K562 (cell line): ENCODE measurements at regions not wholly inside any gene's neighbourhood (a gene's known extent, or its start where the extent isn't known, plus 50 kb on each side); places are given as distances from the start of the nearest gene placed in this dataset.

Experiments
- ATAC-seq: fragments of 200-7000 bp; cut with Tn5 transposase; 3 replicates; pipeline ENCODE4 v1.9.1; 2020; ENCODE audit warnings: moderate library complexity
- BruUV-seq: library from RNA; stranded (reverse); fragments of 400-500 nt; replicated peaks from 2 replicates; lab custom pipeline; 2021; lab: Mats Ljungman, UMichigan
- CTCF ChIA-PET: fragments of 300-600 bp; formaldehyde crosslinking; extraction: SDS; loops from one replicate; lab custom pipeline; 2021; ENCODE audit warnings: low intra/inter-chr PET ratio; lab: Yijun Ruan, JAX
- POLR2A ChIA-PET: fragments of 300-600, 350-650 bp; sonication (Branson Sonifier 250); formaldehyde crosslinking; extraction: SDS; loops from one replicate; lab custom pipeline; 2021; ENCODE audit warnings: antibody characterized with exemption, inconsistent platforms; lab: Yijun Ruan, JAX
- DNase-seq, 4 experiments: peaks; one replicate each; pipeline versions ENCODE4 v3.0.0 to v3.0.0-alpha.2; 2011 to 2018; ENCODE audit warnings: low spot score in 3 of 4, mixed read lengths in 3 of 4; ENCODE audit errors: extremely low read depth in 1 of 4
- FAIRE-seq: peaks from 2 replicates; lab custom pipeline; 2011; peaks lifted over from hg19 to GRCh38; lab: Jason Lieb, UNC
- H2AFZ ChIP-seq: 2 replicates; pipeline ENCODE4 v1.6.0; 2011; ENCODE audit warnings: low read depth, low read length, control low read depth, inconsistent platforms
- H3K27ac ChIP-seq: fragments of 200-600 bp; 3 replicates; pipeline ENCODE4 v1.8.0; 2011; ENCODE audit warnings: low read depth, mild to moderate bottlenecking, control low read depth, inconsistent platforms, low read length, moderate library complexity, mixed read lengths; ENCODE audit errors: extremely low read depth
- H3K27me3 ChIP-seq, 2 experiments: fragments of 300-600 bp in 1 of 2; 2 replicates in 1 of 2; 3 replicates in 1 of 2; pipeline versions ENCODE4 v1.6.0 to v1.8.0; 2011; ENCODE audit warnings: inconsistent platforms in 2 of 2, low read length in 2 of 2, mild to moderate bottlenecking in 1 of 2, mixed read lengths in 1 of 2, moderate library complexity in 1 of 2; ENCODE audit not compliant: control insufficient read depth in 2 of 2, insufficient read depth in 2 of 2
- H3K36me3 ChIP-seq: fragments of 300-600 bp; 3 replicates; pipeline ENCODE4 v1.8.0; 2011; ENCODE audit warnings: mild to moderate bottlenecking, low read length, inconsistent platforms; ENCODE audit not compliant: control insufficient read depth, insufficient read depth
- H3K4me1 ChIP-seq, 2 experiments: fragments of 200-600 bp in 1 of 2; replicated peaks in 1 of 2; 2 replicates in 1 of 2; 3 replicates in 1 of 2; pipeline versions ENCODE4 v1.5.1 to v1.8.0; 2011; ENCODE audit warnings: inconsistent platforms in 2 of 2, low read length in 2 of 2, mild to moderate bottlenecking in 1 of 2, mixed read lengths in 1 of 2, moderate library complexity in 1 of 2; ENCODE audit not compliant: control insufficient read depth in 2 of 2, insufficient read depth in 2 of 2
- H3K4me2 ChIP-seq: 2 replicates; pipeline ENCODE4 v1.6.1; 2011; ENCODE audit warnings: low read length, control low read depth, inconsistent platforms, mixed read lengths; ENCODE audit not compliant: insufficient read depth
- H3K4me3 ChIP-seq: fragments of 200-600 bp; sonication (generic), shearing (Covaris generic); 2 replicates; pipeline ENCODE4 v1.5.1; 2016; ENCODE audit warnings: control low read depth, inconsistent platforms
- H3K79me2 ChIP-seq: fragments of 200-600 bp; 3 replicates; pipeline ENCODE4 v1.8.0; 2011; ENCODE audit warnings: low read length, inconsistent platforms; ENCODE audit not compliant: control insufficient read depth, insufficient read depth
- H3K9ac ChIP-seq, 2 experiments: 2 replicates each; pipeline versions ENCODE4 v1.6.0 to v1.6.1; 2011; ENCODE audit warnings: low read depth in 2 of 2, low read length in 2 of 2, control low read depth in 1 of 2, inconsistent platforms in 1 of 2, mild to moderate bottlenecking in 1 of 2, mixed read lengths in 1 of 2; ENCODE audit not compliant: insufficient read depth in 1 of 2
- H3K9me1 ChIP-seq: one replicate; pipeline ENCODE4 v1.6.0; 2011; ENCODE audit warnings: inconsistent platforms, mild to moderate bottlenecking, low read length, moderate library complexity; ENCODE audit not compliant: control insufficient read depth, insufficient read depth
- H3K9me3 ChIP-seq: replicated peaks from 2 replicates; pipeline ENCODE4 v1.5.1; 2011; ENCODE audit warnings: low read depth, low read length, inconsistent platforms; ENCODE audit not compliant: control insufficient read depth, insufficient read depth
- H4K20me1 ChIP-seq: replicated peaks from 2 replicates; pipeline ENCODE4 v1.6.1; 2011; ENCODE audit warnings: low read length, inconsistent platforms, mixed read lengths; ENCODE audit not compliant: control insufficient read depth, insufficient read depth
- CREB3L1 ChIP-seq: fragments of 450-650 bp; IDR thresholded peaks from 2 replicates; pipeline ENCODE4 v1.6.1; 2014; ENCODE audit warnings: low read depth, mild to moderate bottlenecking, moderate library complexity, borderline replicate concordance
- DMBX1 ChIP-seq: fragments of 250-450 bp; sonication (Bioruptor Pico); IDR thresholded peaks from 2 replicates; pipeline ENCODE4 v1.8.0; 2022; ENCODE audit warnings: inconsistent platforms, mild to moderate bottlenecking, moderate library complexity, borderline replicate concordance
- DPF2 ChIP-seq: fragments of 450-650 bp; IDR thresholded peaks from 2 replicates; pipeline ENCODE4 v1.6.1; 2016
- EWSR1 ChIP-seq: fragments of 450-650 bp; IDR thresholded peaks from 2 replicates; pipeline ENCODE4 v1.6.1; 2018; ENCODE audit warnings: borderline replicate concordance, mild to moderate bottlenecking, low read depth, moderate library complexity; ENCODE audit not compliant: partially characterized antibody
- GTF2E2 ChIP-seq: fragments of 200-800 bp; sonication (Bioruptor generic); IDR thresholded peaks from 2 replicates; pipeline ENCODE4 v1.6.1; 2016; ENCODE audit warnings: missing genetic modification characterization, missing compliant biosample characterization
- HIVEP1 ChIP-seq: fragments of 250-450 bp; sonication (Bioruptor Pico); IDR thresholded peaks from 2 replicates; pipeline ENCODE4 v1.4.0; 2020; ENCODE audit warnings: mild to moderate bottlenecking
- HMGXB4 ChIP-seq: sonication (generic); formaldehyde crosslinking; IDR thresholded peaks from 2 replicates; pipeline ENCODE4 v1.8.1; 2023; ENCODE audit warnings: mild to moderate bottlenecking, missing genetic modification reagents
- KHSRP ChIP-seq: fragments of 450-650 bp; IDR thresholded peaks from 2 replicates; pipeline ENCODE4 v1.6.1; 2017
- KLF6 ChIP-seq: fragments of 250-450 bp; sonication (Bioruptor Pico); IDR thresholded peaks from 2 replicates; pipeline ENCODE4 v1.4.0; 2020; ENCODE audit warnings: mild to moderate bottlenecking, moderate library complexity, borderline replicate concordance
- MCM3 ChIP-seq: fragments of 450-650 bp; IDR thresholded peaks from 2 replicates; pipeline ENCODE4 v1.6.1; 2016
- PBX2 ChIP-seq, 2 experiments: IDR thresholded peaks in 1 of 2; conservative IDR thresholded peaks in 1 of 2; 2 replicates each; pipeline ENCODE4 v1.6.1; 2016; ENCODE audit warnings: low read depth in 2 of 2, mild to moderate bottlenecking in 1 of 2, missing compliant biosample characterization in 1 of 2, missing genetic modification characterization in 1 of 2, moderate library complexity in 1 of 2
- PHB2 ChIP-seq: fragments of 450-650 bp; IDR thresholded peaks from 2 replicates; pipeline ENCODE4 v1.6.1; 2017; ENCODE audit warnings: low read depth
- PTBP1 ChIP-seq: fragments of 200-400 bp; formaldehyde crosslinking; IDR thresholded peaks from 2 replicates; pipeline ENCODE4 v1.6.1; 2017; ENCODE audit warnings: low read depth, low read length
- TEAD4 ChIP-seq, 2 experiments: sonication (generic) in 1 of 2; formaldehyde crosslinking in 1 of 2; IDR thresholded peaks; 2 replicates each; pipeline versions ENCODE4 v1.6.1 to v1.8.0; 2012 to 2022; ENCODE audit warnings: borderline replicate concordance in 1 of 2, inconsistent platforms in 1 of 2, low read length in 1 of 2, mild to moderate bottlenecking in 1 of 2, missing genetic modification reagents in 1 of 2
- USF2 ChIP-seq: sonication (generic); formaldehyde crosslinking; IDR thresholded peaks from 2 replicates; pipeline ENCODE4 v1.5.0; 2020; ENCODE audit warnings: missing genetic modification reagents
- WGBS: fragments of 100-300 bp; shearing (Covaris generic); methylation state at CpG from one replicate; pipeline ENCODE4 v1.1.6; 2016; ENCODE audit warnings: low coverage, mixed read lengths; ENCODE audit not compliant: insufficient coverage; ENCODE audit errors: missing lambda C conversion rate; 5-methylcytosine and 5-hydroxymethylcytosine counted together
- in situ Hi-C: fragments of 300-500 bp; cut with MboI; formaldehyde crosslinking; loops from 4 replicates; pipeline ENCODE4 v1.15.0; 2018; ENCODE audit warnings: inconsistent platforms, mixed read lengths
- intact Hi-C: fragments of 100-400 bp; cut with micrococcal nuclease; formaldehyde crosslinking; loops from 2 replicates; pipeline ENCODE4 v1.14.2; 2022
- TF ChIP-seq, protein P1 (sequence below): IDR thresholded peaks from 2 replicates; pipeline ENCODE4 v1.6.1; 2014; ENCODE audit warnings: antibody characterized with exemption

DNA sequence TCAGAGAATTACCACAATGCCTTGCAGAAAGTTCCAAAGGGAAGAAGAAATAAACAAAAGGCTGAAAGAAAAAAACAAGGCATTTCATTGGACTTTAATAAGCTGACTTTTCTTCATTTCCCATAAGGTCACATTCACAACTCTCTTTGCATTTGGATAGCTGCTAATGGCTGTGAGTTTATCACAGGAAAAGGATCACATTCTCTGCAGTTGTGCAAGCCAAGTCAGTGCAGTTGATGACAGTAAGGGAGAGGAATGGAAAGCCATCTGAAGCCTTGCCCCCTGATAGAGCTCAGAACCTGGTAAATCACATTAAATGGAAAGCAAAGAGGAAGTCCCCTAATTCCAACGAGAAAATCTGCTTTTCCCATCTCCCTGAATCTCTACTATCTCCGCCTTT is 950.6 kb downstream of the CNTNAP5 start:
- H3K4me2 ChIP-seq, result no peak overlapping the region
- no peaks in the 10 kb centered on the region for H4K20me1 ChIP-seq
- H3K9me1 ChIP-seq, result no peaks in the 10 kb centered on the region
- H3K9ac ChIP-seq, result no peak overlapping the region
- no TSS peak for BruUV-seq
- no peak for FAIRE-seq
- no peak for DNase-seq
- ATAC-seq, result no peak
- no peaks in the 10 kb centered on the region for H3K9me3 ChIP-seq
- H3K4me3 ChIP-seq, result no peak overlapping the region
- WGBS, result 0% methylated on average over 2 of the region's 2 CpGs
- H3K79me2 ChIP-seq, result no peaks in the 10 kb centered on the region
- H3K36me3 ChIP-seq, result no peaks in the 10 kb centered on the region
- H3K4me1 ChIP-seq, result no peaks in the 10 kb centered on the region
- POLR2A ChIA-PET, result no interaction called here
- H3K27me3 ChIP-seq, result no peaks in the 10 kb centered on the region
- H2AFZ ChIP-seq, result no peak overlapping the region
- CTCF ChIA-PET, result no interaction called here
- in situ Hi-C loops (no loop called here), intact Hi-C loops (no loop called here)
- no peak overlapping the region for H3K27ac ChIP-seq
- TF ChIP-seq KHSRP (no peak), MCM3 (no peak), DMBX1 (CRISPR knock-in tag) (no peak), DPF2 (no peak), USF2 (no peak), GTF2E2 (tag) (no peak), TEAD4 (IDR thresholded peaks at IDR 0.05; ENCODE audit: low read length) (no peak), TEAD4 (CRISPR knock-in tag; IDR thresholded peaks at IDR 0.05; ENCODE audit: borderline replicate concordance) (no peak), CREB3L1 (no peak), KLF6 (CRISPR knock-in tag) (no peak), PTBP1 (no peak), PBX2 (CRISPR knock-in tag; IDR thresholded peaks at IDR 0.05; ENCODE audit: low read depth) (no peak), PBX2 (tag; conservative IDR thresholded peaks at IDR 0.05; ENCODE audit: low read depth) (no peak), HMGXB4 (CRISPR knock-in tag) (no peak), PHB2 (no peak), HIVEP1 (CRISPR knock-in tag) (no peak), EWSR1 (no peak)
- TF ChIP-seq, protein P1, sequence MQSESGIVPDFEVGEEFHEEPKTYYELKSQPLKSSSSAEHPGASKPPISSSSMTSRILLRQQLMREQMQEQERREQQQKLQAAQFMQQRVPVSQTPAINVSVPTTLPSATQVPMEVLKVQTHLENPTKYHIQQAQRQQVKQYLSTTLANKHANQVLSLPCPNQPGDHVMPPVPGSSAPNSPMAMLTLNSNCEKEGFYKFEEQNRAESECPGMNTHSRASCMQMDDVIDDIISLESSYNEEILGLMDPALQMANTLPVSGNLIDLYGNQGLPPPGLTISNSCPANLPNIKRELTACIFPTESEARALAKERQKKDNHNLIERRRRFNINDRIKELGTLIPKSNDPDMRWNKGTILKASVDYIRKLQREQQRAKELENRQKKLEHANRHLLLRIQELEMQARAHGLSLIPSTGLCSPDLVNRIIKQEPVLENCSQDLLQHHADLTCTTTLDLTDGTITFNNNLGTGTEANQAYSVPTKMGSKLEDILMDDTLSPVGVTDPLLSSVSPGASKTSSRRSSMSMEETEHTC, result no peak
